ENCODE measurements at regions not wholly inside any gene's neighbourhood (a gene's known extent, or its start where the extent isn't known, plus 50 kb on each side); places are given as distances from the start of the nearest gene placed in this dataset.

- CTCF ChIA-PET = no interaction called here
These were observed 99.7 kb upstream of the VPREB1 start for GRCh38 chr22:22144858-22145257.

DNA sequence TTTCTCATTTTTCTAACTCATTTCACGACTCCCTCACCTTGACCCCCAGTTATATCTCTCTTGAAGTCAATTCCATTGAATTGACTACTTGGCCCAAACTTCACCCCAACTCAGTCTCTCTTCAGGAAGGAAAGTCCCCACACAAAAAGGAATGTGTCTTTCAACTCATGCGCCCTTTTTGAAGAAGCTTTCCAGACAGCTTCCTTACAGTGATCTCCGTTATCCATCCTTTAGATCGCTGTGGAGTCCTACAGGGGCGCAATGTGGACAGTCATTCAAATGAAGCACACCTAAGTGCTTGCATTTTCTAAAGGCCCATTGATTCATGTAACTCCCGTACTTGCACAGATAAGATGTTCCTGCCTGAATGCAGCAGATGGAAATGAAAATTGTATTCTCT, 101.1 kb upstream of the VPREB1 start:
- DNase-seq = no peak
- no peak for ATAC-seq (ENCODE audit: poor library complexity)
- no peak for TF ChIP-seq CTCF (IDR thresholded peaks at IDR 0.05)
- ChIA-PET CTCF (no interaction called here), POLR2A (no interaction called here)
- no peak overlapping the region for H3K27ac ChIP-seq (ENCODE audit: low read depth in 1 of 2, low read length in 2 of 2)
- H3K4me3 Mint-ChIP-seq = no peak overlapping the region
- no peaks in the 10 kb centered on the region for H3K36me3 ChIP-seq (ENCODE audit: insufficient read depth, low read length)
- no peaks in the 10 kb centered on the region for H3K36me3 Mint-ChIP-seq (ENCODE audit: low read depth)
- H3K4me1 Mint-ChIP-seq (ENCODE audit: low read depth) = no peaks in the 10 kb centered on the region
- no peaks in the 10 kb centered on the region for H3K4me1 ChIP-seq (ENCODE audit: insufficient read depth, low read length)
- intact Hi-C loops (cut with DNase I, micrococcal nuclease) = no loop called here
- H3K27ac Mint-ChIP-seq = no peak overlapping the region
- peaks cover 7 to 16% of the 10 kb centered on the region in 2 experiments for H3K27me3 ChIP-seq (ENCODE audit: control insufficient read depth in 1 of 2, insufficient read depth in 2 of 2, low read length in 2 of 2)
- H3K4me3 ChIP-seq (ENCODE audit: low read length) = no peak overlapping the region
- H3K9me3 ChIP-seq (ENCODE audit: control insufficient read depth in 1 of 2, insufficient read depth in 1 of 2, low read length in 2 of 2) = no peaks in the 10 kb centered on the region
- H3K9me3 Mint-ChIP-seq = no peaks in the 10 kb centered on the region
- peaks cover 56% of the 10 kb centered on the region for H3K27me3 Mint-ChIP-seq

More at GRCh38 chr22:22144858-22145257, 99.7 kb upstream of the VPREB1 start:
- DNase-seq (no peak), ATAC-seq (ENCODE audit: poor library complexity) (no peak)
- Mint-ChIP-seq H3K4me3 (no peak overlapping the region), H3K27me3 (peaks cover 69% of the 10 kb centered on the region), H3K4me1 (ENCODE audit: low read depth) (no peaks in the 10 kb centered on the region), H3K36me3 (ENCODE audit: low read depth) (no peaks in the 10 kb centered on the region), H3K27ac (no peak overlapping the region), H3K9me3 (no peaks in the 10 kb centered on the region)
- Histone ChIP-seq H3K27ac (ENCODE audit: low read depth in 1 of 2, low read length in 2 of 2) (no peak overlapping the region), H3K9me3 (ENCODE audit: control insufficient read depth in 1 of 2, insufficient read depth in 1 of 2, low read length in 2 of 2) (no peaks in the 10 kb centered on the region), H3K4me3 (ENCODE audit: low read length) (no peak overlapping the region), H3K27me3 (ENCODE audit: control insufficient read depth in 1 of 2, insufficient read depth in 2 of 2, low read length in 2 of 2) (peaks cover 8 to 19% of the 10 kb centered on the region in 2 experiments), H3K36me3 (ENCODE audit: insufficient read depth, low read length) (no peaks in the 10 kb centered on the region), H3K4me1 (ENCODE audit: insufficient read depth, low read length) (no peaks in the 10 kb centered on the region)
- no peak for TF ChIP-seq CTCF (IDR thresholded peaks at IDR 0.05)
- POLR2A ChIA-PET = no interaction called here
- intact Hi-C loops (cut with DNase I, micrococcal nuclease) = no loop called here

DNA sequence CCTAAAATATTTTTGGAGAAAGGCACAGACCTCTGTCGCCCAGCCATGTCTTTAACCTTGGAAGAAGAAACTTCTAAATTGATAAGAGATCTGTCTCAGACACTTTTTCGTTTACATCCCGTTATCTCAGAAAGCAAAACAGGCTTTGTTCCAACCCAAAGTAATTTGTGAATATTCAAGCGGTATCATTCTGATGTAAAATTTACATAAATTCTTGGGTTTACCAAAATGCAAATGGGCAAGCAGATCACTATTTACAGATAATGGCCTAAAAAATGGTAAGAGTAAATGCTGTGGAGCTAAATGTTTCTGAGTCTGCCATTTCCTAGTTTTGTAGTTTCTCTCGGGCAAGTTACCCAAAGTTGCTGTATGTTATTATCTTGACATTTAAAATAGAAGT, 101.9 kb upstream of the VPREB1 start:
- Mint-ChIP-seq H3K36me3 (ENCODE audit: low read depth) (no peaks in the 10 kb centered on the region), H3K4me1 (ENCODE audit: low read depth) (no peaks in the 10 kb centered on the region), H3K27ac (no peak overlapping the region), H3K9me3 (no peaks in the 10 kb centered on the region), H3K4me3 (no peak overlapping the region), H3K27me3 (peaks cover 48% of the 10 kb centered on the region)
- no peaks in the 10 kb centered on the region for H3K4me1 ChIP-seq (ENCODE audit: insufficient read depth, low read length)
- H3K9me3 ChIP-seq (ENCODE audit: control insufficient read depth in 1 of 2, insufficient read depth in 1 of 2, low read length in 2 of 2) = no peaks in the 10 kb centered on the region
- ATAC-seq (ENCODE audit: poor library complexity) = no peak
- peaks cover 7 to 8% of the 10 kb centered on the region in 2 experiments for H3K27me3 ChIP-seq (ENCODE audit: control insufficient read depth in 1 of 2, insufficient read depth in 2 of 2, low read length in 2 of 2)
- no peak overlapping the region for H3K27ac ChIP-seq (ENCODE audit: low read depth in 1 of 2, low read length in 2 of 2)
- no peak overlapping the region for H3K4me3 ChIP-seq (ENCODE audit: low read length)
- POLR2A ChIA-PET = no interaction called here
- CTCF ChIA-PET = no interaction called here
- intact Hi-C loops (cut with DNase I, micrococcal nuclease) = no loop called here
- no peak for DNase-seq
- no peak for TF ChIP-seq CTCF (IDR thresholded peaks at IDR 0.05)
- no peaks in the 10 kb centered on the region for H3K36me3 ChIP-seq (ENCODE audit: insufficient read depth, low read length)

Measured in CD4-positive, alpha-beta T cell (primary cell).